ENCODE measurements at regions not wholly inside any gene's neighbourhood (a gene's known extent, or its start where the extent isn't known, plus 50 kb on each side); places are given as distances from the start of the nearest gene placed in this dataset.

GRCh38 chr5:44644628-44645027 is 164.1 kb upstream of the MRPS30 start:
- Mint-ChIP-seq H3K27ac (no peak overlapping the region), H3K4me3 (no peak overlapping the region), H3K36me3 (ENCODE audit: low read depth) (no peaks in the 10 kb centered on the region), H3K9me3 (no peaks in the 10 kb centered on the region), H3K4me1 (no peaks in the 10 kb centered on the region), H3K27me3 (no peaks in the 10 kb centered on the region)
- CTCF ChIA-PET, result no interaction called here
- POLR2A ChIA-PET, result no interaction called here
- no peak for DNase-seq

- no peak for DNase-seq
- CTCF ChIA-PET, result no interaction called here
- H3K27ac Mint-ChIP-seq, result no peak overlapping the region
- H3K4me1 Mint-ChIP-seq, result no peaks in the 10 kb centered on the region
- POLR2A ChIA-PET, result no interaction called here
- no peaks in the 10 kb centered on the region for H3K27me3 Mint-ChIP-seq
- no peak overlapping the region for H3K4me3 Mint-ChIP-seq
- H3K9me3 Mint-ChIP-seq, result no peaks in the 10 kb centered on the region
- no peaks in the 10 kb centered on the region for H3K36me3 Mint-ChIP-seq (ENCODE audit: low read depth)
These were observed 166.9 kb upstream of the MRPS30 start for GRCh38 chr5:44641820-44642219.

- Mint-ChIP-seq H3K9me3 (no peaks in the 10 kb centered on the region), H3K36me3 (ENCODE audit: low read depth) (no peaks in the 10 kb centered on the region), H3K27ac (no peak overlapping the region), H3K4me1 (no peaks in the 10 kb centered on the region), H3K27me3 (no peaks in the 10 kb centered on the region), H3K4me3 (no peak overlapping the region)
- ChIA-PET POLR2A (no interaction called here), CTCF (no interaction called here)
- no peak for DNase-seq
These were observed 167.7 kb upstream of the MRPS30 start for GRCh38 chr5:44640945-44641456.

- ChIA-PET CTCF (no interaction called here), POLR2A (no interaction called here)
- no peak overlapping the region for H3K27ac Mint-ChIP-seq
- no peaks in the 10 kb centered on the region for H3K36me3 Mint-ChIP-seq (ENCODE audit: low read depth)
- no peaks in the 10 kb centered on the region for H3K27me3 Mint-ChIP-seq
- no peaks in the 10 kb centered on the region for H3K4me1 Mint-ChIP-seq
- H3K9me3 Mint-ChIP-seq, result no peaks in the 10 kb centered on the region
- no peak overlapping the region for H3K4me3 Mint-ChIP-seq
- no peak for DNase-seq
These were observed 170.6 kb upstream of the MRPS30 start for GRCh38 chr5:44637916-44638869.

- Mint-ChIP-seq H3K4me1 (no peaks in the 10 kb centered on the region), H3K27ac (no peak overlapping the region), H3K4me3 (no peak overlapping the region), H3K9me3 (no peaks in the 10 kb centered on the region), H3K27me3 (no peaks in the 10 kb centered on the region), H3K36me3 (ENCODE audit: low read depth) (no peaks in the 10 kb centered on the region)
- DNase-seq, result no peak
- CTCF ChIA-PET, result no interaction called here
- POLR2A ChIA-PET, result no interaction called here
These were observed 176.4 kb upstream of the MRPS30 start for GRCh38 chr5:44632344-44632743.

GRCh38 chr5:44626846-44627245 is 181.9 kb upstream of the MRPS30 start:
- ChIA-PET POLR2A (no interaction called here), CTCF (no interaction called here)
- no peaks in the 10 kb centered on the region for H3K36me3 Mint-ChIP-seq (ENCODE audit: low read depth)
- no peak overlapping the region for H3K4me3 Mint-ChIP-seq
- H3K27me3 Mint-ChIP-seq, result no peaks in the 10 kb centered on the region
- H3K4me1 Mint-ChIP-seq, result no peaks in the 10 kb centered on the region
- H3K9me3 Mint-ChIP-seq, result peaks cover 5% of the 10 kb centered on the region
- no peak for DNase-seq
- no peak overlapping the region for H3K27ac Mint-ChIP-seq

GRCh38 chr5:44622331-44622730 is 186.4 kb upstream of the MRPS30 start:
- Mint-ChIP-seq H3K27me3 (no peaks in the 10 kb centered on the region), H3K4me1 (no peaks in the 10 kb centered on the region), H3K27ac (no peak overlapping the region), H3K9me3 (peaks cover 5% of the 10 kb centered on the region), H3K4me3 (no peak overlapping the region), H3K36me3 (ENCODE audit: low read depth) (no peaks in the 10 kb centered on the region)
- ChIA-PET POLR2A (no interaction called here), CTCF (no interaction called here)
- DNase-seq, result no peak

- Mint-ChIP-seq H3K27ac (no peak overlapping the region), H3K27me3 (no peaks in the 10 kb centered on the region), H3K4me1 (no peaks in the 10 kb centered on the region), H3K4me3 (no peak overlapping the region), H3K9me3 (peaks cover 3% of the 10 kb centered on the region), H3K36me3 (ENCODE audit: low read depth) (no peaks in the 10 kb centered on the region)
- POLR2A ChIA-PET, result no interaction called here
- no peak for DNase-seq
- CTCF ChIA-PET, result no interaction called here
These were observed 188.7 kb upstream of the MRPS30 start for GRCh38 chr5:44619875-44620610.

- H3K27ac Mint-ChIP-seq, result no peak overlapping the region
- no peaks in the 10 kb centered on the region for H3K4me1 Mint-ChIP-seq
- no peaks in the 10 kb centered on the region for H3K27me3 Mint-ChIP-seq
- no peak overlapping the region for H3K4me3 Mint-ChIP-seq
- H3K36me3 Mint-ChIP-seq (ENCODE audit: low read depth), result no peaks in the 10 kb centered on the region
- POLR2A ChIA-PET, result no interaction called here
- CTCF ChIA-PET, result no interaction called here
- DNase-seq, result no peak
- no peaks in the 10 kb centered on the region for H3K9me3 Mint-ChIP-seq
These were observed 193.9 kb upstream of the MRPS30 start for GRCh38 chr5:44614845-44615244.

GRCh38 chr5:44613936-44614335 is 194.8 kb upstream of the MRPS30 start:
- CTCF ChIA-PET, result no interaction called here
- H3K36me3 Mint-ChIP-seq (ENCODE audit: low read depth), result no peaks in the 10 kb centered on the region

GRCh38 chr5:44605926-44606325 is 202.8 kb upstream of the MRPS30 start:
- no peaks in the 10 kb centered on the region for H3K36me3 Mint-ChIP-seq (ENCODE audit: low read depth)
- CTCF ChIA-PET, result no interaction called here
- no peaks in the 10 kb centered on the region for H3K27me3 Mint-ChIP-seq
- H3K4me3 Mint-ChIP-seq, result no peak overlapping the region
- no peak overlapping the region for H3K27ac Mint-ChIP-seq
- DNase-seq, result no peak
- H3K4me1 Mint-ChIP-seq, result no peaks in the 10 kb centered on the region
- no peaks in the 10 kb centered on the region for H3K9me3 Mint-ChIP-seq
- POLR2A ChIA-PET, result no interaction called here

More at GRCh38 chr5:44613936-44614335, 194.8 kb upstream of the MRPS30 start:
- DNase-seq, result no peak
- Mint-ChIP-seq H3K9me3 (no peaks in the 10 kb centered on the region), H3K27me3 (no peaks in the 10 kb centered on the region), H3K27ac (no peak overlapping the region), H3K4me1 (no peaks in the 10 kb centered on the region), H3K4me3 (no peak overlapping the region)
- POLR2A ChIA-PET, result no interaction called here

- Mint-ChIP-seq H3K9me3 (peaks cover 2% of the 10 kb centered on the region), H3K4me1 (no peaks in the 10 kb centered on the region), H3K4me3 (no peak overlapping the region), H3K27me3 (no peaks in the 10 kb centered on the region), H3K27ac (no peak overlapping the region), H3K36me3 (ENCODE audit: low read depth) (no peaks in the 10 kb centered on the region)
- no peak for DNase-seq
- ChIA-PET POLR2A (no interaction called here), CTCF (no interaction called here)
These were observed 205.1 kb upstream of the MRPS30 start for GRCh38 chr5:44603496-44604272.

GRCh38 chr5:44574678-44575077 is 185.5 kb upstream of the FGF10 start:
- H3K36me3 Mint-ChIP-seq (ENCODE audit: low read depth), result no peaks in the 10 kb centered on the region
- no peak for DNase-seq
- H3K27me3 Mint-ChIP-seq, result no peaks in the 10 kb centered on the region
- no peak overlapping the region for H3K4me3 Mint-ChIP-seq
- H3K9me3 Mint-ChIP-seq, result peaks cover 13% of the 10 kb centered on the region
- ChIA-PET CTCF (no interaction called here), POLR2A (no interaction called here)
- H3K4me1 Mint-ChIP-seq, result no peaks in the 10 kb centered on the region
- no peak overlapping the region for H3K27ac Mint-ChIP-seq
